Keratinocyte (primary cell): ENCODE measurements at regions not wholly inside any gene's neighbourhood (a gene's known extent, or its start where the extent isn't known, plus 50 kb on each side); places are given as distances from the start of the nearest gene placed in this dataset.

Experiments
- DNase-seq: peaks from one replicate; pipeline ENCODE4 v3.0.0-alpha.2; 2011; ENCODE audit warnings: low read depth, missing footprints, low spot score
- FAIRE-seq: peaks from 2 replicates; lab custom pipeline; 2011; peaks lifted over from hg19 to GRCh38; lab: Jason Lieb, UNC
- H2AFZ ChIP-seq: 2 replicates; pipeline ENCODE4 v1.6.0; 2012; ENCODE audit warnings: low read length, control low read depth, inconsistent platforms; ENCODE audit not compliant: control insufficient read depth
- H3K27ac ChIP-seq: 2 replicates; pipeline ENCODE4 v1.5.1; 2011; ENCODE audit warnings: low read length; ENCODE audit not compliant: control insufficient read depth, insufficient read depth
- H3K27me3 ChIP-seq: 3 replicates; pipeline ENCODE4 v1.6.0; 2011; ENCODE audit warnings: low read length; ENCODE audit not compliant: control insufficient read depth, insufficient read depth; ENCODE audit errors: extremely low read depth
- H3K36me3 ChIP-seq, 2 experiments: 2 replicates in 1 of 2; 3 replicates in 1 of 2; pipeline ENCODE4 v1.5.1; 2011; ENCODE audit warnings: low read length in 2 of 2, mild to moderate bottlenecking in 1 of 2; ENCODE audit not compliant: control insufficient read depth in 2 of 2, insufficient read depth in 2 of 2; ENCODE audit errors: extremely low read depth in 1 of 2
- H3K4me1 ChIP-seq: 3 replicates; pipeline ENCODE4 v1.5.1; 2011; ENCODE audit warnings: low read length; ENCODE audit not compliant: control insufficient read depth, insufficient read depth; ENCODE audit errors: extremely low read depth
- H3K4me2 ChIP-seq: 3 replicates; pipeline ENCODE4 v1.6.0; 2011; ENCODE audit warnings: low read depth, low read length; ENCODE audit not compliant: control insufficient read depth, insufficient read depth; ENCODE audit errors: extremely low read depth
- H3K4me3 ChIP-seq, 3 experiments: fragments of 200-600 bp in 1 of 3; sonication (generic) in 1 of 3; 2 replicates in 2 of 3; 3 replicates in 1 of 3; pipeline ENCODE4 v1.5.1; 2011 to 2016; ENCODE audit warnings: low read length in 3 of 3, mild to moderate bottlenecking in 3 of 3, control low read depth in 2 of 3, inconsistent platforms in 1 of 3, low read depth in 1 of 3, mixed read lengths in 1 of 3, mixed run types in 1 of 3, moderate library complexity in 1 of 3; ENCODE audit not compliant: control insufficient read depth in 2 of 3, insufficient read depth in 2 of 3; ENCODE audit errors: extremely low read depth in 1 of 3
- H3K79me2 ChIP-seq: 2 replicates; pipeline ENCODE4 v1.6.0; 2012; ENCODE audit warnings: low read length; ENCODE audit not compliant: control insufficient read depth, insufficient read depth
- H3K9ac ChIP-seq: 3 replicates; pipeline ENCODE4 v1.6.0; 2011; ENCODE audit warnings: low read length; ENCODE audit not compliant: control insufficient read depth, insufficient read depth; ENCODE audit errors: extremely low read depth
- H3K9me1 ChIP-seq: 3 replicates; pipeline ENCODE4 v1.6.0; 2011; ENCODE audit warnings: low read length; ENCODE audit not compliant: control insufficient read depth, insufficient read depth; ENCODE audit errors: extremely low read depth
- H3K9me3 ChIP-seq: 2 replicates; pipeline ENCODE4 v1.5.1; 2012; ENCODE audit warnings: low read depth, low read length; ENCODE audit not compliant: control insufficient read depth
- H4K20me1 ChIP-seq: 3 replicates; pipeline ENCODE4 v1.6.0; 2011; ENCODE audit warnings: low read length; ENCODE audit not compliant: control insufficient read depth, insufficient read depth; ENCODE audit errors: extremely low read depth
- CTCF ChIP-seq, 3 experiments: IDR thresholded peaks in 1 of 3; conservative IDR thresholded peaks in 1 of 3; optimal IDR thresholded peaks in 1 of 3; 2 replicates in 2 of 3; 3 replicates in 1 of 3; pipeline versions ENCODE3 to v1.5.1; 2011; ENCODE audit warnings: low read length in 3 of 3, mild to moderate bottlenecking in 3 of 3, moderate library complexity in 2 of 3, control low read depth in 1 of 3, inconsistent platforms in 1 of 3; ENCODE audit not compliant: insufficient read depth in 2 of 3; ENCODE audit errors: extremely low read depth in 1 of 3
- EZH2 ChIP-seq: IDR thresholded peaks from one replicate; pipeline ENCODE4 v1.6.1; 2012; ENCODE audit warnings: inconsistent platforms, mild to moderate bottlenecking, low read length, moderate library complexity
- dilution Hi-C: fragments of 300-500 bp; cut with MboI; formaldehyde crosslinking; loops from one replicate; pipeline ENCODE4 v1.7.0; 2020; ENCODE audit warnings: low sequenced_read_pairs; ENCODE audit not compliant: extremely low pct_ligation_motif_present

- no peak overlapping the region for H3K27ac ChIP-seq
- no peak for DNase-seq
- H3K4me1 ChIP-seq: no peaks in the 10 kb centered on the region
- FAIRE-seq: no peak
- TF ChIP-seq CTCF (optimal IDR thresholded peaks at IDR 0.05 in 1 of 3, IDR thresholded peaks at IDR 0.05 in 1 of 3, conservative IDR thresholded peaks at IDR 0.05 in 1 of 3; ENCODE audit: extremely low read depth in 1 of 3, insufficient read depth in 2 of 3, low read length in 3 of 3): no peak
- no peak for TF ChIP-seq EZH2
- no peaks in the 10 kb centered on the region for H3K27me3 ChIP-seq
- no peaks in the 10 kb centered on the region for H3K9me1 ChIP-seq
- no peaks in the 10 kb centered on the region for H3K79me2 ChIP-seq
- dilution Hi-C loops: no loop called here
- no peak overlapping the region for H3K9ac ChIP-seq
- H3K36me3 ChIP-seq: no peaks in the 10 kb centered on the region
- no peak overlapping the region for H2AFZ ChIP-seq
- no peak overlapping the region for H3K4me2 ChIP-seq
- no peak overlapping the region for H3K4me3 ChIP-seq
- no peaks in the 10 kb centered on the region for H4K20me1 ChIP-seq
- no peaks in the 10 kb centered on the region for H3K9me3 ChIP-seq
These were observed 108.4 kb upstream of the DPH6 start for GRCh38 chr15:35654332-35654731.

GRCh38 chr15:35657679-35658311 is 111.8 kb upstream of the DPH6 start:
- H3K79me2 ChIP-seq: no peaks in the 10 kb centered on the region
- dilution Hi-C loops: no loop called here
- no peaks in the 10 kb centered on the region for H3K9me1 ChIP-seq
- DNase-seq: no peak
- no peak overlapping the region for H3K27ac ChIP-seq
- H3K9ac ChIP-seq: no peak overlapping the region
- no peak overlapping the region for H3K4me3 ChIP-seq
- no peaks in the 10 kb centered on the region for H3K4me1 ChIP-seq
- H3K9me3 ChIP-seq: no peaks in the 10 kb centered on the region
- no peaks in the 10 kb centered on the region for H3K27me3 ChIP-seq
- H3K4me2 ChIP-seq: no peak overlapping the region
- FAIRE-seq: no peak
- no peak for TF ChIP-seq CTCF (optimal IDR thresholded peaks at IDR 0.05 in 1 of 3, IDR thresholded peaks at IDR 0.05 in 1 of 3, conservative IDR thresholded peaks at IDR 0.05 in 1 of 3; ENCODE audit: extremely low read depth in 1 of 3, insufficient read depth in 2 of 3, low read length in 3 of 3)
- no peak for TF ChIP-seq EZH2
- H4K20me1 ChIP-seq: no peaks in the 10 kb centered on the region
- no peak overlapping the region for H2AFZ ChIP-seq
- H3K36me3 ChIP-seq: no peaks in the 10 kb centered on the region
